ENCODE measurements at regions not wholly inside any gene's neighbourhood (a gene's known extent, or its start where the extent isn't known, plus 50 kb on each side); places are given as distances from the start of the nearest gene placed in this dataset.
A peak's percentile ranks its signal among the peaks of the same experiment; 100 is the strongest.

GRCh38 chr6:65771946-65772345 lies 64.9 kb upstream of the EYS start:
- Histone ChIP-seq H3K4me1 (no peaks in the 10 kb centered on the region), H3K36me3 (ENCODE audit: insufficient read depth in 1 of 2, low read depth in 1 of 2) (no peaks in the 10 kb centered on the region), H3K4me3 (no peak overlapping the region), H3K27me3 (ENCODE audit: insufficient read depth in 3 of 3, low read length in 2 of 3) (no peaks in the 10 kb centered on the region), H3K27ac (no peak overlapping the region), H3K9me3 (no peaks in the 10 kb centered on the region)
- WGBS, 3 donors: 93 to 94% (median 94%) methylated on average over 3 of the region's 3 CpGs
- ATAC-seq (no peak), DNase-seq (peak in 1 of 2 donors; percentile 17)
- TF ChIP-seq CTCF (IDR thresholded peaks at IDR 0.05): no peak
- intact Hi-C loops (cut with DNase I): no loop called here

GRCh38 chr6:65761890-65762289 lies 54.9 kb upstream of the EYS start:
- DNase-seq: no peak
- no peak for TF ChIP-seq CTCF (IDR thresholded peaks at IDR 0.05)
- Histone ChIP-seq H3K4me1 (no peaks in the 10 kb centered on the region), H3K36me3 (ENCODE audit: insufficient read depth in 1 of 2, low read depth in 1 of 2) (no peaks in the 10 kb centered on the region), H3K27me3 (ENCODE audit: insufficient read depth in 3 of 3, low read length in 2 of 3) (no peaks in the 10 kb centered on the region), H3K4me3 (no peak overlapping the region), H3K27ac (no peak overlapping the region), H3K9me3 (peaks cover 4% of the 10 kb centered on the region)
- 60 to 63% (median 63%) methylated on average over 4 of the region's 4 CpGs for WGBS, 3 donors
- intact Hi-C loops (cut with DNase I): no loop called here
- no peak for ATAC-seq

DNA sequence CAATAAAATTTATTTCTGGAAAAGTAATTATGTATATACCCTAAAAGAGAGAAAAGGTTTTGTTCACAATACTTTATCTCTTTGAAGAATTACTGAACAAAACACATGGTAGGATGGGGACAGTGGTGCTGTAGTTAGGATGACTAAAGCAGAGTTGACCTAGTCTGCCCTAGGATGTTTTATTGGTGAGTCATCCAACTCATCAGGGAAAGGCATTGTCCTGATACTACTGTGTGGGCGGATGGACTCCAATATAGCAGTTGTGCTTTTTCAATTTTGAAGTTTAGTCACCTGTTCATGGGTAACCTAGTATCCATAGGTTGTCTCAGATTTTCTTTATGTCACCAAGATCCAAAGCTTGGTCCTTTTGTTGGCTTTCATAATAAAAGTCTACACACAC lies 53.3 kb upstream of the EYS start:
- Histone ChIP-seq H3K4me1 (no peaks in the 10 kb centered on the region), H3K36me3 (ENCODE audit: insufficient read depth in 1 of 2, low read depth in 1 of 2) (no peaks in the 10 kb centered on the region), H3K27me3 (ENCODE audit: insufficient read depth in 3 of 3, low read length in 2 of 3) (no peaks in the 10 kb centered on the region), H3K9me3 (peaks cover 4% of the 10 kb centered on the region), H3K4me3 (no peak overlapping the region), H3K27ac (no peak overlapping the region)
- intact Hi-C loops (cut with DNase I): no loop called here
- WGBS, 3 donors: 59 to 72% (median 59%) methylated on average over 1 of the region's 1 CpG
- ATAC-seq (no peak), DNase-seq (no peak)
- TF ChIP-seq CTCF (IDR thresholded peaks at IDR 0.05): no peak
